GM19397 (cell line): ENCODE measurements at regions not wholly inside any gene's neighbourhood (a gene's known extent, or its start where the extent isn't known, plus 50 kb on each side); places are given as distances from the start of the nearest gene placed in this dataset.
"Not testable (repeated sequence)": the region's sequence is repeated elsewhere in the genome, so short reads cannot be mapped to it uniquely, and the experiment has no call there.

ENCODE experiments used
- ATAC-seq: cut with Tn5 transposase; IDR thresholded peaks from one replicate; pipeline ENCODE4 v1.9.1; 2021; ENCODE audit warnings: mild to moderate bottlenecking, moderate library complexity; ENCODE audit not compliant: unreplicated experiment

DNA sequence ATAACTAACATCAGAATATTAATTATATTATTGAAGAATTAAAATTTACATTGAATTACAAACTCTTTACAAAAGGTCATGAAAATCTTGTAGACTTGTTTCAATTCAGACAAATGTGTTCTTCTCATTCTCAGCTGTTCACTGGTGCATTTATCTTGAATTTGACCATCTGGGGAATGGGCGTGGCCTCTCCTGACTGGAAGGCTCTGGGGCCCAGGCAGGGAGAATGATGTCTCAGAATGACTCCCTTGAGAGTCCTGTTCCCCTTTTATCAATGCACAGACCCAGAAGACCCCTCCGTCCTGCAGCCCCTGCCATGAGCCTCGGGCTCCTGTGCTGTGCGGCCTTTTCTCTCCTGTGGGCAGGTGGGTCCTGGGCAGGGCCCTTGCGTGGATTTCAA, 242.2 kb upstream of the PRSS1 start:
- ATAC-seq = not testable (repeated sequence)

DNA sequence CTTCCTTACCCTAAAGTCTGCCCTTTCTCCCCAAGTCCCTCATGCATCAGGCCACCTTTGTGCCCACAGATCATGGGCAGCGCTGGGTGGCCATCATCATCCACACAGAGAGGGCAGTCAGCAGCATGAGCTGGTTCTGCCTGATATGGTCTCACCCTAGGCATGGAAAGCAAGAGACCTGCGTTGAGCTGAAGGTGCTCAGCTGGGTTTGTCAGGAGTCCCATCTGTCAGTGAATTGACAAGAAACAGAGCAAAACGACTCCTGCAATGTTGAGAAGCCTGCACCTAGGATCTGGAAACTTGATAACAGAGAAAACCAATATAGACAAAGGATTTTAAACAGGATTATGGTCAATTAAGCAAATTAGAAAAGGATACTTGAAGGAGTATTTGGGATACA, 242.7 kb upstream of the PRSS1 start:
- no peak for ATAC-seq

DNA sequence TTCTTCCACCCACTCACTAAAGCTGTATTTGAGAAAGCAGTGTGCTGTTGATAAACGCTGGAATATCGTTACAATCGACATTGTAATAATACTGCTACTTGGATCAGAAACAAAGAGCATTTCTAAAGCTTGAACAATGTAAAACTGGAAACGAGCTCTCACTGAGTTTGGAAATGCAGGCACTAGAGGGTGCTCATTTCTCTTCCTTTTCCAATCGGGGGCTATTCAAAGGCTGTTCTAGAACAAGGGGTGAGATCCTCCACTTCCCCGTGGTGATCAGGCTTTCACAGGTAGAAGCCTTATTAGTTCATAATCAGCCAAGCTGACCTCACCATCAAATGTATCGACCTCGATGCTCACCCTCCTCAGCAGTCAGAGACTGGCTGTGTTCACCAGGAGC, 245.3 kb upstream of the PRSS1 start:
- ATAC-seq = not testable (repeated sequence)

DNA sequence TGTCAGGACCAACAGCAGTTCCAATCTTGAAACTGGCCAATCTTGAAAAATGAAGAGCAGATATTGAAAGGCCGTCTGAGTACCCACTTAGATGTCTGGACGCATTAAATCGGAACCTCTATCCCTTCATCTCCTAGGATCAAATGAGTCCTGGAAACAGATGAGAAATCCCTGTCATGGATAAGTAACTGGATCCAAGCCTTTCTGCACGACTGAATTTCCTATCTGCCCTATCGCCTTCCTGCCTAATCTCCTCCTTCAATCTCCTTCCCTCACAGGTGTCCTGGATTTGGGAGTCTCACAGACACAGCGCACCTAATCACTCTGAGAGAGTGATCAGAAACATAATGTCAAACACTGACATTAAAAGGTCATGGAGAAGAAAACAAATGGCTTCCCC, 245.2 kb upstream of the PRSS58 start:
- no peak for ATAC-seq

- ATAC-seq = no peak
These were observed 243.6 kb upstream of the PRSS58 start for GRCh38 chr7:142501434-142501833.

GRCh38 chr7:142500366-142500765, 242.5 kb upstream of the PRSS58 start:
- ATAC-seq = no peak

GRCh38 chr7:142499635-142500034, 241.8 kb upstream of the PRSS58 start:
- ATAC-seq = no peak

- no peak for ATAC-seq
These were observed 240.5 kb upstream of the PRSS58 start for GRCh38 chr7:142498364-142498763.

DNA sequence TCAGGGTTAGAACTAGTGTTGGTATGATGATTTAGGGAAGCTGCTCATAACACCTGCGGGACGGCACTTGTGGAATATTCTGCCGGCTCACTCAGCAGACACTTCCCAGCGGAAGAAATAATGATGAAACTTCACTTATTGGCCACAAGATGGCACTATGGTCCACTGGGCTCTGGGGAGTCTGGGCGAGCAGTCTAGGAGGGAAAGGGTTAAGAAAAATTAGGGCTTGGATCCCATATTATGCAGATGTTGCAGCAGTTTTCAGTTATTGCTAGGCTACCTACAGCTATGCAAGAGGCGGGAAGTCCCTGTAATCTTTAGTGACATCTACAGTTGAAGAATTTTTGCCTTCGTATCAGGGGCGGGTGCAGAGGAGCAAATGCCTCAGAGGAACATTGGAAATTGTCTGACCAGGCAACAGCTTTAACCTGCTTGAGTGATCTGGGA, 238.7 kb upstream of the PRSS58 start:
- ATAC-seq = no peak

GRCh38 chr7:142495879-142496278, 238.0 kb upstream of the PRSS58 start:
- not testable (repeated sequence) for ATAC-seq

- ATAC-seq = not testable (repeated sequence)
These were observed 237.4 kb upstream of the PRSS58 start for GRCh38 chr7:142495301-142495700.

DNA sequence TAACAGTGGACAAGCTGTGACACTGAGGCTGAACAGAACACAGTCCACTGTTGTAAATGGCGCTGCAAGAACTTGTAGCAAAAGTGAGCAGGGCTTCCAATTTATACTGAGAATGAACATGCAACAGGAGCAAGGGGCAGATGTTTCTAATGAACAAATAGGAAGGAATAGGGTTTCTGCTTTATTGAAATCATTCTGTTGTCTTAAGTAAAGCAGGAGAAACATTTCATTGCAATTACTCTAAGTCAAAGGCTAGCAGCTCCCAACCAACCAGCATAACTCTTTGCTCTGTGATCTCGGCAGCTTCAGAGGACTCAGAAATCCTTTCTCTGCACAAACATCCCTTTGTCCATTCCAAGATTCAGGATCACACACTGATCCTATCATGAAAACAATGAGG, 236.2 kb upstream of the PRSS58 start:
- ATAC-seq = no peak

- no peak for ATAC-seq
These were observed 231.0 kb upstream of the PRSS58 start for GRCh38 chr7:142488842-142489241.

GRCh38 chr7:142488036-142488633, 230.3 kb upstream of the PRSS58 start:
- ATAC-seq = no peak

DNA sequence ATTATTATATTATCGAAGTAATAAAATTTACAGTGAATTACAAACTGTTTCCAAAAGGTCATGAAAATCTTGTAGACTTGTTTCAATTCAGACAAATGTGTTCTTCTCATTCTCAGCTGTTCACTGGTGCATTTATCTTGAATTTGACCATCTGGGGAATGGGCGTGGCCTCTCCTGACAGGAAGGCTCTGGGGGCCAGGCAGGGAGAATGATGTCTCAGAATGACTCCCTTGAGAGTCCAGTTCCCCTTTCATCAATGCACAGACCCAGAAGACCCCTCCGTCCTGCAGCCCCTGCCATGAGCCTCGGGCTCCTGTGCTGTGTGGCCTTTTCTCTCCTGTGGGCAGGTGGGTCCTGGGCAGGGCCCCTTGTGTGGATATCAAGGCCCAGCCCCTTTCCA, 229.7 kb upstream of the PRSS58 start:
- not testable (repeated sequence) for ATAC-seq

DNA sequence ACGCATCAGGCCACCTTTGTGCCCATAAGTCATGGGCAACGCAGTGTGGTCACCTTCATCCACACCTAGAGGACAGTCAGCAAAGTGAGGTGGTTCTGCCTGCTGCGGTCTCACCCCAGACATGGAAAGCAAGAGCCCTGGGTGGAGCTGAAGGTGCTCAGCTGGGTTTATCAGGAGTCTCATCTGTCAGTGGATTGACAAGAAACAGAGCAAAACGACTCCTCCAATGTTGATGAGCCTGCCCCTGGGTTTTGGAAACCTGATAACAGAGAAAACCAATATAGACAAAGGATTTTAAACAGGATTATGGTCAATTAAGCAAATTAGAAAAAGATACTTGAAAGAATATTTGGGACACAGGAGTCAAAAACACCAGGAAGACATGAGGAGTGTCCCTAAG, 229.3 kb upstream of the PRSS58 start:
- ATAC-seq = no peak

DNA sequence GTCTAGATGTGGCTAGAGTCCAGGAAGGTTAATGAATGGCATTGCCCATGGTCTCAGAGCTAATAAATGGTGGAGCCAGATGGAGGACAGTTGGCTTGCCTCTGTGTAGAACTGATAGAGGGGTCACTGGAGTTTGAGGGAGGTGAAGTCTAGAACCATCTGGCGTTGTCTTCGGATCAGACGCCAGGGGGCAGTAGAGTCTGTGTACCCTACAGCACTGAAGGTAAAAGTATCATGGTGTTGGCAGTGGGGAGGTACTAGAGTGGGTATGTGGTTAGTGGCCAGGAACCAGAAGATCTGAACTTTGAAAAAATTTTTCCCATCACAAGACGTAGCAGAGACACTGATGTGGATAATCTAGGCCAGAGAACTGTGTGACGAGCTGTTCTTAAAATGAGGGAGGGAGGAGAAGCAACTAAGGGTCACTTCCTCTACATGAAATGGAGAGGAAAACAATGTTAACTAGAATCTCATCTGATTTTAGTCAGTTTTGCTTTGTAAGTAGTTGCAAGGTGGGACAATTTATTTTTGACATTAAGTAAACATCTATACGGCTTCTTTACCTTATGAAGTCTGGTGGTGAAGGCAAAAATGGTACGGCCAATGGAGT, 227.9 kb upstream of the PRSS58 start:
- ATAC-seq = no peak

GRCh38 chr7:142483659-142484317, 225.9 kb upstream of the PRSS58 start:
- no peak for ATAC-seq

GRCh38 chr7:142482891-142483658, 225.2 kb upstream of the PRSS58 start:
- peak; percentile 59 for ATAC-seq

- ATAC-seq = no peak
These were observed 223.7 kb upstream of the PRSS58 start for GRCh38 chr7:142481548-142481947.

DNA sequence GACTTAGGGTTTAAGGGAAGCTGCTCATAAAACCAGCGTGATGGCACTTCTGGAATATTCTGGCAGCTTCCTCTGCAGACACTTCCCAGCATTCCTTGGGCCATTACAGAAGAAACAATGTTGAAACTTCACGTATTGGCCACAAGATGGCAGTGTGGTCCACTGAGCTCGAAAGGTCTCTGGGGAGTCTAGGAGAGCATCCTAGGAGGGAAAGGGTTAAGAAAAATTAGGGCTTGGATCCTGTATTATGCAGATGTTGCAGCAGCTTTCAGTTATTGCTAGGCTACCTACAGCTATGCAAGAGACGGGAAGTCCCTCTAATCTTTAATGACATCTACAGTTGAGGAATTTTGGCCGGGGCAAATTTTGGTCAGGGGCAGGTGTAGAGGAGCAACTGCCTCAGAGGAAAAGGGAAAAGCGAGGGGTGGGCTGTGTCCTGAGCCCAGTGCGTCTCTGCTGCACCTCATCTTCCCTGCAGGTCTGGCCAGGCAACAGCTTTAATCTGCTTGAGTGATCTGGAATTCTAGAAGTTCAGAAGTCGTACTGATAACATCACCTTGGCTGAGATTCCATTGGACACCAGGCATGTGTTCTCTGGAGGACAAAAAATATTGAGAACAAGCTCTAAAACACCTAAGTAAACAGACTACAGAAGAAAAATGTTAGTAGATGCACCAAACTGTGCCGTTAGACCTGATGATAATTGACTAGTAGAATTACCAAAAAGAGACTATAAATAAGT, 220.8 kb upstream of the PRSS58 start:
- ATAC-seq = no peak
